NCI-H2081 (cell line): ENCODE measurements at regions not wholly inside any gene's neighbourhood (a gene's known extent, or its start where the extent isn't known, plus 50 kb on each side); places are given as distances from the start of the nearest gene placed in this dataset.

Source experiments
- DNase-seq, 2 experiments: peaks; one replicate each; lab custom pipeline; 2025; lab: John Stamatoyannopoulos, UW

DNA sequence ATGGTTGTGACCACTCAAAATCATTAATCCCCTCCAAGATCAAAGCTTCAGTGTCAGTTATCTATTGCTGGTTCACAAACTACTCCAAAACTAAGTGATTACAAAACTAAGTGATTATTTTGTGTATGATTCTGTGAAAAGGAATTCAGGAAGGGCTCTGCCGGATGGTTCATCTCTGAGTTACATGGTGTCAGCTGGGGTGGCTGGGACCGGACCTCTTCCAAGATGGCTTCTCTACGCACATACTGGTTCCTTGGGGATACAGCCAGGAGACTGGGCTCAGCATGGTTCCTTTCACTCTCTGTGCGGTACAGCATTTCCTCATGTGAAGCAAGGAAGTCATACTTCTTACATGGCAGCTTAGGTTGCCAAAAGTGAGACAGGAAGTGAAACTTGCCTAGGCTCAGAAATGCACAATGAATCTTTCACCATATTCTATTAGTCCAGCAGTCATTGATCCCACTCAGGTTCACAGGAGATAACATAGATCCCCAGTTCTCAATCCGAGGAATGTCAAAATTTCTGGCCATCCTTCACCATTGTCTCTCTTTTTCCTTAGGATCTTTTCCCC, 97.9 kb upstream of the IRX6 start:
- DNase-seq, result no peak

DNA sequence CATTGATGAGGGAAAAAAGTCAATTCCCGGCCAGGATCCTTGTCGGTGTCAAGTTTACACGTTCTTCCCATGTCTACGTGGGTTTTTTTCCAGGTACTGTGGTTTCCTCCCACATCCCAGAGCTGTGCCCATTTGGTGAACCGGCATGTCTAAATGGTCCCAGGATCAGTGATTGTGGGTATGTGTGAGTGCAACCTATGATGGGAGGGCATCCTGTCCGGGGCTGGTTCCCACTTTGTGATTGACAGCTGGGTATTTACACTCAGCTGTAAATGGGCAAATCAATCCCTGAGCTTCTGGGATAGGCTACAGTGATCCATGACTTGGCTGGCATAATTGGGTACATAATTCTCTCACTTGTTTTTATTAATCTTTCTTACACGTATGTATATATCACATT, 91.2 kb upstream of the IRX6 start:
- no peak for DNase-seq

DNA sequence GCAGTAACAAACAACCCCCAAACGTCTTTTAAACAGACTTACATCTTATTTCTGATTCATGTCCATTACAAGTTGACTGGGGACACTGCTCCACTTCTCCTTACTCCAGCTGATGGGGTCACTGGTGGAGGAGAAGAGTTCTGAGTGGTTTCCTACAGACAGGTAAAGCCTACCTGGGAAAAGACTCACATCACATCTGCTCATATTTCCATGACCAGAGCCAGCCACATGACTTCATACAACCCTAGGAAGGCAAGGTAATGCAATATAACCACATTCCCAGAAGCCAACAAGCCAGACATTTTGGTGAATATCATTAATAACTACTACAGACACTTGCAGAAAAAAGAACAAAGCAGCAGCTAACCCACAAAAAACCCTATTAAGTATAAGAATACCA, 90.5 kb upstream of the IRX6 start:
- DNase-seq, result no peak

DNA sequence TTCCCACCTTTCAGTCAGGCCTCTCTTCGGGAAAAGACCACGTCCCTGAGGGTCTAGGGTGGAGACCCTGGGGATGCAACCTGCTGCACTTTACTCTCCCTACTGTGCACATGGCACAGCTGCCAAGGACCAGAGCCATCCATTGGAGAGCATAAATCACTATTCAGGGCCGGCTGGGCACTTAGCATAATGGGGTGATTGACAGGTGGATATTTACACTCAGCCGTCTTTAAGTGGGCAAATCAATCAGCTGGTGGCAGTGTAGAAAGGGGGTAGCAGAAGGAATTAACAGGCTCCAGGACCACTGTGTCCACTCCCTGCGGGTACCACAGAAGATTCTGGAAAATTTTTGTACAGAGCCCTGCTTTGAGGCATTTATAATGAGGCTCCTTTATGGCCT, 87.3 kb upstream of the IRX6 start:
- no peak for DNase-seq

DNA sequence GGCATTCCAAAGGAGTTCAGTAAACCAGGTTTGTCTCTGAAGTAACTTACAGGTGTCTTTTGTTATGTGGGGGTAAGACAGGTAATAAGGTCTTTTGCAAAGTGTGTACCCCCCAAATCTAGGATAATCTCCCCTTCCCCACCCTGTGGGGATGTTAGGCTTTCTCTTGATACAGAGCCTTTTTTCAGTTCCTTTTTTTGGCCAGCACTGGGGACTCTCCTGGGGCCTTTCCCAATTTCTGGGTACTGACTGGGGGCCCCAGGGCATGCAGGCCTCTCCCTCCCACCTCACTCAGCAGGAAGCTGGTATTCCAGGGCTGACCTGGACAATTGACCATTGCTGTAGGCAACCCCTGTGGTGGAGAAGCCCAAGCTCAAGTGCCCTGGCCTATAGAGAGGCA, 84.3 kb upstream of the IRX6 start:
- no peak for DNase-seq

DNA sequence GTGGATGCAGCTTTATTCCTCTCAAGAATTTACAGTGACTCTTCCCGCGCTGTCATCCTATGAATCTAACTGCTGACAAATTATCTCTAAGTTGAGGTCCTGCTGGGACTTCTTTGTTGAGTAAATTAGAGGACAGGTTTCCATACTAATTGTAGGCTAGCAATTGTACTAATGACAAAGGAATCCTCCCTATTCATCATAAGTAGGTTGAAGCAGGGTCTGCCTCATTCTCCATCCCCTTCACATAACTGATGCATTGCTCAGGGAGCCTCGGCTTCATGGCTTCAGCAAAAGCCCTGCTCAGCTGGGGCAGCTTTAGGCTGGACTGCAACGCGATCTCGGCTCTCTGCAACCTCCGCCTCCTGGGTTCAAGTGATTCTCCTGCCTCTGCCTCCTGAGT, 83.1 kb upstream of the IRX6 start:
- no peak for DNase-seq

DNA sequence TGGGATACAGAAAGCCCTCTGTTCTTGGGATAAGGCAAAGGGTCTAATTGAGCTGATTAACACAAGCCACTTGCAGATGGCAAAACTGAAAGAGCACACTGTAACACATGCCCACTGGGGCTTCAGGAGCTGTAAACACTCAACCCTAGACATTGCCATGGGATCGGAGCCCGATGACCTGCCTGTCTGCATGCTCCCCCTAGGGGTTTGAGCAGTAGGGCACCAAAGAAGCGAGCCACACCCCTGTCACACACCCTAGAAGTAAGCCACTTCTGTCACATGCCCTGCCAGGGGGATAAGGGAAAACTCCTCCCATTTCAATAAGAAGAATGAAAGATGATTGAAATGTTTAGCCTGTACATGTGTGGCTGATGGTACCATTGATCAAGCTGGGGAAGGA, 81.3 kb upstream of the IRX6 start:
- DNase-seq, result no peak

DNA sequence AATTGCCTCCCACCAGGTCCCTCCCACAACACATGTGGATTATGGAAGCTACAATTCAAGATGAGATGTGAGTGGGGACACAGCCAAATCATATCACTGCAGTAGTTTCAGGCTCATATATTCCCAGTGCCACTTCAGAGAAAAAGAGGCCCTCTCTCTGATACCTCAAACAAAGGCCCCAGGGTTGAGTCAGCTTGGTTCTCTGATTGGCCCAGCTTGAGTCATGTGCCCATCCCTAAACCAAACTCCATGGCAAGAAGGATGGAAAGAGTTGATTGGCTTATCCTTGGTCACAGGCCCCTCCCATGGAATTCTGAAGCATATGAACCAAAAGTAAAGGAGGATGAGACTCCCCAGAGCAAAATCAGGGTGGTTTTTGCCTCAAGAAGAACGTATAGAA, 75.9 kb upstream of the IRX6 start:
- DNase-seq, result no peak

DNA sequence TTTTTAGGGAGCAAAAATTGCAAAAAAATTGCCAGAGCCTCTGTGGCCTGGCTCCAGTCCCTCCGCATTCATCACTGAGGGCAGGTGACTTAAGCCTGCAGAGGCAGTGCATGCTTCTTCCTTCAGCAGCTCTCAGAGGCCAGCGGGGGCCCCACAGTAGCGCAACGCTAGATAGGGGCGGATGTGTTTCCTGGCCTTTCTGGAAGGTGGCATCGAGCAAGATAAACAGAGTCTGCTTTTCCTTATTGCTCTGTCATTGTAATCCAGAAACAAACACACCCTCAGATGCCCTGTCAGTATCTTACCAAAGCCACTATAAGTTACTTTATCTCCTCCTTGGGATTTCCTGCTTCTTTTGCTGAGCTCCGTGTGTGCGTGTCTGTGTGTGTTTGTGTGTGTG, 75.5 kb upstream of the IRX6 start:
- no peak for DNase-seq

DNA sequence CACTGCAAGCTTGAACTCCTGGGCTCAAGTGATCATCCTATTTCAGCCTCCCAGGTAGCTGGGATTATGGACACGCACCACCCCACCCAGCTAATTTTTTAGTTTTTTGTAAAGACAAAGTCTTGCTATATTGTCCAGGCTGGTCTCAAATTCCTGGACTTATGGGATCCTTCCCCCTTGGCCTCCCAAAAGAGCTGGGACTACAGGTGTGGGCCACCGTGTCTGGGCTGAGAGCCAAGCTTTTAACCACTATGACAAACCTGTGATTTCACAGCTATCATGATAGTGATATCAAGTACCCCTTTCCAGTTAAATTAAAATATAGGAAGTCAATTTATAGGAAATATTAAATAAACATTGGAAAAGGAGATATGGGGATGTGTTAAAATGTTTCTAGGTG, 74.6 kb upstream of the IRX6 start:
- DNase-seq, result no peak

DNA sequence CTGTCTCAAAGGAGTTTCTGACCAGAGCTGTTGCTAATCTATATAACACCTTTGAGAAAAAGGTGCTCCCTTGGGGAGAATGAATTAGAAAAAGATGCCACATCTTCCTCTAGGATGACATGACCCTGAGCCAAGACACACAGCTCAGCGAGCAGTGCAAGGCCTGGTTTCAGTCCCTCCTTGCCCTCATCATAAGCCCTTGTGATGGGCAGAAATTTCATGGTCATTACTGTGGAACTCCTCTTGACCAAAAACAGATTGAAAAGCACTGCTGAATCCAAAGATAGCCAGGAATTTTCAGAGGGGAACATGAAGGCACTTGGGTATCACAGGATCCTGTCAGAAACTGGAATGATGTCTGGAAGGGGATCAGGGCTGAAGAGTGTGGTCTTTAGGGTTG, 74.1 kb upstream of the IRX6 start:
- DNase-seq, result no peak

DNA sequence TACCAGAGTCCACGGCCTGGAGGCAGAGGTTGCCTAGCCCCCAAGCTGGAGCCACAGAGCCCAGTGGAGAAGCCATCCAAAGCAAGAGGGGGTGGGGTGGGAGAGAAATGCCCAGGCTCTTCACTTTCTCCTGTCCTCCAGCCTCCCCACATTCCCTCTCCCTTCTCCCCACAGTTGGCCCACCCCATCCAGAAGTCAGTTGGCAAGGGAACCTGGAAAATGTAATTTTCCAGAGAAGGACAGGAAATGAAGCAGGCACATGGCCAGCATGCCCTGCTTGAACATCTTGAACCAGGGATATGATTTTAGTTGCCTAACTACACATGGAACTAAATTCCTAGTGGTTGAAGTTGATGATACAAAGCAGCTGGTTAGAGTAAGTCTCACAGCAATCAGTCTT, 73.3 kb upstream of the IRX6 start:
- DNase-seq, result no peak

DNA sequence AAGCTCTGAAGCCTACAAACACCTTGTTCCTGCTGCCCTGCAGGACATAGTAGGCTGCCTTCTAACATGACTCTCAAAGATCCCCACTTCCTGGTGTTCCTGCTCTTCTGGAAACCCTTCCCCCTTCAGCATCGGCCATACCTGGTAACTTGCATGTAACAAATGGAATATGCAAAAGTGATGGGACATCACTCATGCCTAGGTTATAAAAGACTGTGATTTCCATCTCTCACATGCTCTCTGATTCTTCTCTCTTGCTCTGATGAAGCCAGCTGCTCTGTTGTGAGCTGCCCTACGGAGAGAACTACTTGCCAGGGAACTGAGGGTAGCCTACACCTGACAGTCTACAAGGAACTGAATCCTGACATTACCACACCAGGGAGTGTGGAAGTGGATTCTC, 72.9 kb upstream of the IRX6 start:
- DNase-seq, result no peak

DNA sequence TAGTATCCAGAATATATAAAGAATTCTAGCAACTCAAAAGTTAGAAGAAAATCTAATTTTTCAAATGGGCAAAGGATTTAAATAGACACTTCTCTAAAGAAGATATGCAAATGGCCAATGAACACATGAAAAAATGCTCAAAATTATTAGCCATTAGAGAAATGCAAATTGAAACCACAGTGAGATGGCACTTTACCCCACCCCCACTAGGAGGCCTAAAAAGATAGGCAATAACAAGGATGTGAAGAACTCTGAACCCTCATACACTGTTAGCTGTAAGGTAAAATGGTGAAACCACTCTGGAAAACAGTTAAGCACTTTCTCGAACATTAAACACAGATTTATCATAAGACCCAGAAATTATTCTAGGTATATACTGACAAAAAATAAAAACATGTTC, 71.4 kb upstream of the IRX6 start:
- no peak for DNase-seq

DNA sequence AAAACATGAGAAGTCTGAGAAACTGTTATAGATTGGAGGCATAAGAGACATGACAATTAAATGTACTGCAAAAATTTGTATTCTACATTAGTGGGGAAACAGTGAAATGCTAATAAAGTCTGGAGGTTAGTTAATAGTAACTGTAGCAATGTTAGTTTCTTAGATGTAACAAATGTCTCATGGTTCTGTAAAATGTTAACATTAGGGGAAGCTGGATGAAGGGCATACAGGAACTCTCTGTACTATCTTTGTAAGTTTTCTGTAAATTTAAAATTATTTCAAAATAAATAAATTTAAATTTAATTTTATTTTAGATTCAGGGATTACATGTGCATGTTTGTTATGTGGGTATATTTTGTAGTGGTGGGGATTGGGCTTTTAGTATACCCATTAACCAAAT, 70.0 kb upstream of the IRX6 start:
- DNase-seq, result no peak

DNA sequence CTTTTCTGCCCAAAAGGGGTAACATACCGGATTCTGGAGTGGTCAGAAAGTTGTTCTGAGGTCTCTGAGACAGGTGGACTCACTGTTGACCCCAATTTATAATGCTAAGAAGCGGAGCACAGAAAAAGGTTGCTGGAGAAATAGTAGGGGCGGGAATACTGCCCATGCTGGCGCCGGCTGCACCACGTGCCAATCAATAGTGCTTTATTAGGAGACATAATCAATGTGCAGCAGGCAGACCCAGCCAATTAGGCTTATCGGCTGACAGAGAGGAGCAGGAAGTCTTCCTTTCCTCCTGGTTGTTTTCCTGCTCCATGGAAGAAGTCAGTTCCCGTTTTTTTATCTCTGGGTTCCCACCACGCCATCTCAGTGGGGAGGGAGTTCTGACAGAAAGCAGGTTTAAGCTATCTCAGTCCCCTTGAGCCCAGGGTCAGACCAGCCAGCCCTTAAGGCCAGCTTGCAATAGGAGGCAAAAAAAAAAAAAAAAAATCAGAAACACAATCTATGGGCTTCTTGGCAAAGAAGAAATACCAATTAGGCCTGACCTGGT, 68.2 kb upstream of the IRX6 start:
- no peak for DNase-seq

DNA sequence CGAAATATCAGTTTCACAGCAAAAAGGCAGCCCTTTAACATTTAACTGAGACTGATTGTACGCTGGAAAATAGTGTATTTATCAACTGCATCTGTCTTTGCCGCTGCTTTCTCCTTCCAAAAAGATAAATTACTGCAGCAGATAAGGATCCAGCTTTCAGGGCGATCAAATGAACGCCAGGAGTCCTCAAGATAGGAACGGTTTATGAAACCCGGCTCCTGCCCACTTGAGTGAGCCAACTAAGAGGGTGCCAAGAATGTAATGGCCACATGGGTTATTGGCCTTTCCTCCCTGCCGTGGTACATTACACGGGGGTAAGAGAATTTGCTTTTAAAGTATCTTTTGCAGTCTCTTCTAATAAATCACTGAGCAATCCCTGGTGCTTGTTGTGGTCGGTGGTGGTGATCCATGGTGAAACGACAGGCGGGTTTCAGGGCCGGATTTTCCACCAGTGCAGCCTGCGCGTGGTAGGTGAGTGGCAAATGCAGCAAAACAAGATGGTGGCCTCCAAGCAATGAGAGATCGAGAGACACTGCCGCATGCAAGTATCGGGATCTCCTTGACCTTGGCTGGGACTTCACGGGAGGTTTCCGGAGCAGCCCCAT, 67.5 kb upstream of the IRX6 start:
- DNase-seq, result no peak

DNA sequence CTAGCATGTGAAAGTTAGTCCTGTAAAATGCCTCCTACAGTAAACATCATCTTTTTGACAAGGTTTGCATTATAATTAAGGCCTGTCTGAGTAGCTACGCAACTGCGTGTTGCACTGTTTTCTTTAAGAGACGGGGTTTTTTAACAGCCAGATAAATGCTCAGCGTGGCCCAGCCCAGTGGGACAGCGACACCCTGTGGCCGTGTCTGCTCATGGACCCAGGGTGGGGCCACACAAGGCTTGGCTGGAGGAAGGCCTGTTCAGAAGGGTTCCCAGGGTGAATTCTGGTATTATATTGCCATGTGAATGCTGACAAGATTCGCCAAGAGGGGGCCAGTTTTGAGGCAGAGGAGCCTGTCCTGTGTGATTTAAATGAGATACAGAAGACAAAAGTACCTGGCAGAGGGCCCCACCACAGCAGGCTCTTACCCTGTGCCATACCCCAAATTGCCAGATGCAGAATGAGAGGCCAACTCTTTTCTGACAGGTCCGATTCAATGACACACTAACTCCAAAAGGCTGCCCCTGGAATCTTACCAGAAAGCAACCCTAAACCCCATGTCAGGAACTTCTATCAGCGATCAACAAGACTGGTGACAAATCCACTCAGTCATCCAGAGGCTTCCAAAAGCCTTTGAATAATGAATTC, 65.9 kb upstream of the IRX6 start:
- peak in 1 of 2 experiments; percentile 5 for DNase-seq

DNA sequence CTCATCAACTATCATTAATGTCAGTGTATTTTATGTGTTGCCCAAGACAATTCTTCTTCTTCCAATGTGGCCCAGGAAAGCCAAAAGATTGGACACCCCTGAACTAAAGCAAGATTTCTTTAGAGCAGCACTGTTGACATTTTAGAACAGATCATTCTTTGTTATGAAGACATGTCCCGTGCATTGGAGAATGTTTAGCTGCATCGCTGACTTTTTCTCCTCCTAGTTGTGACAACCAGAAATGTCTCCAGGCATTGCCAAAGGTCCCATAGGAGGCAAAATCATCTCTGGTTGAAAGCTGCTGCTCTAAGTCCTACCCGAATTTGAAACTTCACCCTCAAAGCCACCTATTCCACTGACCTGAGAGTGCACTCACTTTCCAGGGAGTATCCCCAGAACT, 62.7 kb upstream of the IRX6 start:
- no peak for DNase-seq

DNA sequence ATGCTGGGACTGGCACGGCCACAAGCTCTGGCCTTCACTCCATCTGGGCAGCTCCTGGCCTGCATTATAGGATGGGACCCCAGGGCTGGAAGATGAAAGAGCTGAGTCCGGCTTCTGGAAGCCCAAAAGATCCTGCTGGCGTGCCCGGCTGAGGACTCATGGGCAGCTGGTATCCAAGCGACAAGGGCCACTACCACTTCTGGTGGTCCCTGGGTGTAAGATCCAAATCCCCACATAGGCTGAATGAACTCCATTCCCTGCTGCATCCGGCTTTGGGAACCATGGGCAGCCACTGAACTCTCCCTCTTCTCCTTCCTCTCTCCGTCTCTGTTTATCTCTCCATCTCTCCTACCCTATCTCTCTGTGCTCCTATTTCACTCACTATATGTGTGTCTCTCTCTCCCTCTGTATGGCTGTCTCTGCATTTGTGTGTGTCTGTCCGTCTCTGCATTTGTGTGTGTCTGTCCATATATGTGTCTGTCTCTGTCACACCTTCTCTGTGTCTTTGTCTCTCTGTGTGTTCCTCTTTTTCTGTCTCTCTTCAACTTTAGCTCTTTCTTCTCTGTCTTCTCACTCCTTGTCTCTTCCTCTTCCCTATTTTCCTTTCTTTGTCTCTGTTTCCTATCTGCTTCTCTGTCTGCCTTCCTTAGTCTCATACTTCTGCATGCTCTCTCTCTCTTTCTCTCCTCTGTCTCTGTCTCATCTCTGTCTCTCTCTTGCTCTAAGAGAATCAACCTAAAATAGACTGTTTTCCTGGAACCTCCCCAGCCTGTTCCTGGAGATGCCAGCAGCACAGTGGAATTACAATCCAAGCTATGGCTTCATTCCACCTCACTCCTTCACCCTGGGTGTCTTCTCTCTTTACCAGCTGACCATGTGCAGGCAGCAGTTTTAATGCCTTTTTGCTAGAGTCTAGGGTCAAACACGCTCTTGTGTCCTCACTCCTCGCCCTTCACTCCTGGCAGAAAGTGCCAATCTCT, 60.4 kb upstream of the IRX6 start:
- DNase-seq, result no peak

DNA sequence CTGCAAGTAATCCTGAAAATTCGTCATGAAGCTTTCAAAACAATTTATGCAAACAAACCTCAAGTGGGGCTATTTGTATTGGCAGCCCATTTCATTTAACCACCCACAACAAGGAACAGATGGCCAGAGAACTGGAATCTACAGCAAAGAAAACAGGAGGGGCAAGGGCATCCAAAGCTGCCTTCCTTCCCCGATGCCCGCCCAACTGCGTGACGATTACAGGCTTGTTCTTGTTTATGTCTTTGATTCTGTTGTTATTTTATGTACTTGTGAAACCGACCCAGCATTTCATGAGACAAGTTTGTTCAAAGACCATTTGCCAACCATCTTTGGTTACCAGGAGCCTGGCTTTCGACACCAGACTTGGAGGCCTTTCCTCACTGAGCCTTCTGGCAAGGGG, 59.1 kb upstream of the IRX6 start:
- DNase-seq, result peak; percentile 6 to 17

DNA sequence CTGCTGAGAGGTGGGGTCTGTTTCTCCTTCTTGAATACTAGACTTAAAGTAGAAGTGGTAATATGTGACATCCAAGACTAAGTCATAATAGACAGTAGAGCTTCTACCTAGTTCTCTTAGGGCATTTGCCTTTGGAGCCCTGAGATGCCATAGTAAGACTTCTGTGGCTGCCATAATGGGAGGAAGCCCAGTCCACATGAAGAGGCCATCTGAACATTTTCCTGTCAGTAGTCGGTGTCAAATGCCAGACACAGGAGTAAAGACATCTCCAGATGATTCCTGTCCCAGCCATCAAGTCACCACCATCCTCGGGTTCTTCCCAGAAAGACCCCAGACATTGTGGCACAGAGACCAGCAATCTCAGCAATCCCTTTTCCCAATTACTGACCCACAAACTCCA, 58.1 kb upstream of the IRX6 start:
- no peak for DNase-seq
